MCF 10A (cell line): ENCODE measurements at regions not wholly inside any gene's neighbourhood (a gene's known extent, or its start where the extent isn't known, plus 50 kb on each side); places are given as distances from the start of the nearest gene placed in this dataset.

Experiments used
- BruUV-seq: library from RNA; stranded (reverse); fragments of 400-500 nt; replicated peaks from 2 replicates; lab custom pipeline; 2021; lab: Mats Ljungman, UMichigan
- CTCF ChIA-PET: fragments of 300-600 bp; sonication (Branson Sonifier 250); formaldehyde crosslinking; extraction: SDS; loops from one replicate; lab custom pipeline; 2021; ENCODE audit warnings: antibody characterized with exemption, inconsistent platforms; lab: Yijun Ruan, JAX
- POLR2A ChIA-PET: fragments of 300-600, 350-650 bp; sonication (Branson Sonifier 250); formaldehyde crosslinking; extraction: SDS; loops from one replicate; lab custom pipeline; 2020; ENCODE audit warnings: antibody characterized with exemption, inconsistent platforms; lab: Yijun Ruan, JAX
- DNase-seq: peaks from one replicate; pipeline ENCODE4 v3.0.0-alpha.2; 2018; ENCODE audit not compliant: unreplicated experiment
- H3K27ac Mint-ChIP-seq: one replicate; pipeline ENCODE4 v1.8.0; 2022; ENCODE audit warnings: mild to moderate bottlenecking, low read depth, mixed read lengths; ENCODE audit not compliant: unreplicated experiment
- H3K27me3 Mint-ChIP-seq: one replicate; pipeline ENCODE4 v1.8.0; 2022; ENCODE audit warnings: mixed read lengths; ENCODE audit not compliant: insufficient read depth, unreplicated experiment
- H3K36me3 Mint-ChIP-seq: one replicate; pipeline ENCODE4 v1.8.0; 2022; ENCODE audit warnings: mild to moderate bottlenecking, moderate library complexity, mixed read lengths; ENCODE audit not compliant: insufficient read depth, unreplicated experiment
- H3K4me1 Mint-ChIP-seq: one replicate; pipeline ENCODE4 v1.8.0; 2022; ENCODE audit warnings: mixed read lengths; ENCODE audit not compliant: insufficient read depth, unreplicated experiment
- H3K4me3 Mint-ChIP-seq: one replicate; pipeline ENCODE4 v1.8.0; 2022; ENCODE audit warnings: mild to moderate bottlenecking, moderate library complexity, mixed read lengths; ENCODE audit not compliant: unreplicated experiment
- H3K9me3 Mint-ChIP-seq: one replicate; pipeline ENCODE4 v1.8.0; 2022; ENCODE audit warnings: mixed read lengths; ENCODE audit not compliant: unreplicated experiment
- intact Hi-C: fragments of 100-400 bp; cut with micrococcal nuclease; formaldehyde crosslinking; loops from 2 replicates; pipeline ENCODE4 v1.14.1; 2022
- TF ChIP-seq, protein P1 (sequence below): fragments of 200-600 bp; IDR thresholded peaks from one replicate; pipeline ENCODE4 v1.8.0; 2022; ENCODE audit warnings: antibody characterized with exemption, mild to moderate bottlenecking; ENCODE audit not compliant: unreplicated experiment

DNA sequence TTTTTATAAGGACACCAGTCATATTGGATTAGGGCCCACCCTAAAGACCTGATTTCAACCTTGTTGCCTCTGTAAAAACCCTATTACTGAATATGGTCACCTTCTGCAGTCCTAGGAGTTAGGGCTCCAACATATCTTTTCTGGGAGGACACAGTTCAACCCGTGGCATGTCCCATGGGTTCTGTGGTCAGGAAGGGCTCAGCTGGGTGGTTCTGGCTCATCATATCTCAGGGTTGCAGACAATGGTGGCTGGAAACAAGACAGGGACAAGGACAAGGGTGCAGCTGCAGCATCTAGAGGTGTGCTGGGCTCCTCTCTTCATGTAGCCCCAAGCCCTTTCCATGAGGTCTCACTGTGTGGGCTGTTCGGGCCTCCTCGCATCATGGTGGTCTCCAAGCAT lies 63.1 kb upstream of the FOXF1 start:
- H3K4me1 Mint-ChIP-seq = no peaks in the 10 kb centered on the region
- no peaks in the 10 kb centered on the region for H3K36me3 Mint-ChIP-seq
- H3K4me3 Mint-ChIP-seq = no peak overlapping the region
- no peak overlapping the region for H3K27ac Mint-ChIP-seq
- TF ChIP-seq, protein P1, sequence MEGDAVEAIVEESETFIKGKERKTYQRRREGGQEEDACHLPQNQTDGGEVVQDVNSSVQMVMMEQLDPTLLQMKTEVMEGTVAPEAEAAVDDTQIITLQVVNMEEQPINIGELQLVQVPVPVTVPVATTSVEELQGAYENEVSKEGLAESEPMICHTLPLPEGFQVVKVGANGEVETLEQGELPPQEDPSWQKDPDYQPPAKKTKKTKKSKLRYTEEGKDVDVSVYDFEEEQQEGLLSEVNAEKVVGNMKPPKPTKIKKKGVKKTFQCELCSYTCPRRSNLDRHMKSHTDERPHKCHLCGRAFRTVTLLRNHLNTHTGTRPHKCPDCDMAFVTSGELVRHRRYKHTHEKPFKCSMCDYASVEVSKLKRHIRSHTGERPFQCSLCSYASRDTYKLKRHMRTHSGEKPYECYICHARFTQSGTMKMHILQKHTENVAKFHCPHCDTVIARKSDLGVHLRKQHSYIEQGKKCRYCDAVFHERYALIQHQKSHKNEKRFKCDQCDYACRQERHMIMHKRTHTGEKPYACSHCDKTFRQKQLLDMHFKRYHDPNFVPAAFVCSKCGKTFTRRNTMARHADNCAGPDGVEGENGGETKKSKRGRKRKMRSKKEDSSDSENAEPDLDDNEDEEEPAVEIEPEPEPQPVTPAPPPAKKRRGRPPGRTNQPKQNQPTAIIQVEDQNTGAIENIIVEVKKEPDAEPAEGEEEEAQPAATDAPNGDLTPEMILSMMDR = no peak
- ChIA-PET CTCF (no interaction called here), POLR2A (no interaction called here)
- H3K9me3 Mint-ChIP-seq = no peaks in the 10 kb centered on the region
- H3K27me3 Mint-ChIP-seq = peaks cover 48% of the 10 kb centered on the region
- BruUV-seq = no TSS peak
- DNase-seq = no peak
- intact Hi-C loops = no loop called here

DNA sequence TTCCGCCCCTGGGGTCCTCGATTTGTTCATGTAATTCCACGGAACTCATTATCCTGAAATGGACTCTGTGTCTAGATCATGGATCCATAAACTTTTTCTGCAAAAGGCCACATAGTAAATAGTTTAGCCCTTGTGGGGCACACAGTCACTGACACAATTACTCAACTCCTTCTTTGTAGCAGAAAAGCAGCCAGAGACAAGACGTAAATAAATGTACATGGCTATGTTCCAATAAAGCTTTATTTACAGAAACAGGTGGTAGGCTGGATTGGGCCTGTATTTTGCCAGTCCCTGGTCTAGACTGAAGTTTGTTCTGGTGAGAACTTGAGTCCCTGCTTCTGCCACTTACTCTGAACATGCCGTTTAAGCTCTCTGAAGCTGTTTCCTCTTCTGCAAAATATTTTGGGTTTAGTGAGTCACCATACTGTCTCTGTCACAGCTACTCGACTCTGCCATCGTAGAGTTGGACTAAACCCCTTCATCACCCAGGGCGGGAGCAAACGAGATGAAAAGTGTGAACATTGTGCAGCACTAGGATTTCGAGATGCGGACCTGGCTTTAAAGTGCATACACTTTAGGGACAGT lies 61.9 kb upstream of the FOXF1 start:
- CTCF ChIA-PET = no interaction called here
- TF ChIP-seq, protein P1 = no peak
- H3K9me3 Mint-ChIP-seq = no peaks in the 10 kb centered on the region
- BruUV-seq = no TSS peak
- H3K4me1 Mint-ChIP-seq = no peaks in the 10 kb centered on the region
- DNase-seq = no peak
- H3K4me3 Mint-ChIP-seq = no peak overlapping the region
- intact Hi-C loops = no loop called here
- H3K27ac Mint-ChIP-seq = no peak overlapping the region
- POLR2A ChIA-PET = no interaction called here
- H3K27me3 Mint-ChIP-seq = peaks cover 51% of the 10 kb centered on the region
- H3K36me3 Mint-ChIP-seq = no peaks in the 10 kb centered on the region

DNA sequence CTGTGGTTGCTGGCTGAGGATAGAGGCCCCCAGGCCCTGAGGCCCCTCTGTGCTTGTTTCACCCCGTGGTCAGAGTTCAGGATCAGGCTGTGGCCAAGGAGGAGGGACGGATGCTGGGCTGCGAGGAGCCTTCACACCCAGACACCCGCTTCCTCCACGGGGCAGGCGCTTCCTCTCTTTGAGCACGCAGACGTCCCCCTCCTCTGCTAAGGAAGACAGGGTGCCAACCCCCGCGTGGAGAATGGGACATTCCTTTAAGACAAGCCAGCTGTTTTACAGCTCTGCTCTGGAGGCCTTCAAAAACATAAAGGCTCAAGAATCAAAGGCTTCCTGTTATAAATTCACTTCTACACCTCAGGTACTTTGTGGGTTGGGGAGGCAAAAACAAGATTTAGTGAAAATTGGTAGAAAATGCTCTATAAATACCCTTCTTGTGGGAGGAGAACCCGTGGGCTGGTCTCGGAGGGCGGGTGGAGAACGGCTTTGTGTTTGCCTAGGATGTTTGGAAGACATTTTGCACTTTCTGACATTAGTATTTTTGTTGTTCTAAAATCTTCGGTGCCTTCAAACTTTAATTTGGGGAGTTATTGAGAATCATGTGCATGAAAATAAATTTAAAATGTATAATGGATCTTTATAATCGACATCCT lies 60.8 kb upstream of the FOXF1 start:
- CTCF ChIA-PET = no interaction called here
- TF ChIP-seq, protein P1 = no peak
- no TSS peak for BruUV-seq
- DNase-seq = no peak
- no peak overlapping the region for H3K27ac Mint-ChIP-seq
- POLR2A ChIA-PET = no interaction called here
- intact Hi-C loops = no loop called here
- no peaks in the 10 kb centered on the region for H3K36me3 Mint-ChIP-seq
- H3K27me3 Mint-ChIP-seq = peaks cover 53% of the 10 kb centered on the region
- H3K4me3 Mint-ChIP-seq = no peak overlapping the region
- H3K9me3 Mint-ChIP-seq = no peaks in the 10 kb centered on the region
- H3K4me1 Mint-ChIP-seq = no peaks in the 10 kb centered on the region

DNA sequence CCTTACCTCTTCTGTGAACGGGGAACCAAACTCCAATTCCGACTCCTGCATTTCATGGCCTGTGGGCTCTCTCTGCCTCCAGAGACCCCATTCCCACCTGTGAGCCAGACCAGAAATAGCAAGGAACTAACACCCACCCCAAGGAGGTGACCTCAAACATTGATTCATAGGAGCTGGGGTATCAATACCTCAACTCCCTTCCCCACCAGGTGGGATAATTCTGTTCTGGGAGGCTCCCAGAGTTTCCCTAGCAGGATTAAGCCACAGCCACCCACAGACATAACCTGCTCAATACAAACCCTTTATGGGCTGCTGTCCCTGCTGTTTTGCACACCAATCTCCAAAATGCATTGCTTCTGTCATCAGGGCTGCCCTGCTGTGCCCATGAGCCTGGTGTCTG lies 59.6 kb upstream of the FOXF1 start:
- DNase-seq = no peak
- TF ChIP-seq, protein P1 = no peak
- ChIA-PET POLR2A (no interaction called here), CTCF (no interaction called here)
- H3K9me3 Mint-ChIP-seq = no peaks in the 10 kb centered on the region
- no peaks in the 10 kb centered on the region for H3K36me3 Mint-ChIP-seq
- H3K4me1 Mint-ChIP-seq = no peaks in the 10 kb centered on the region
- H3K27me3 Mint-ChIP-seq = peaks cover 63% of the 10 kb centered on the region
- no peak overlapping the region for H3K4me3 Mint-ChIP-seq
- intact Hi-C loops = no loop called here
- H3K27ac Mint-ChIP-seq = no peak overlapping the region
- BruUV-seq = no TSS peak
